ENCODE measurements at regions not wholly inside any gene's neighbourhood (a gene's known extent, or its start where the extent isn't known, plus 50 kb on each side); places are given as distances from the start of the nearest gene placed in this dataset.
"Not testable (repeated sequence)": the region's sequence is repeated elsewhere in the genome, so short reads cannot be mapped to it uniquely, and the experiment has no call there.

DNA sequence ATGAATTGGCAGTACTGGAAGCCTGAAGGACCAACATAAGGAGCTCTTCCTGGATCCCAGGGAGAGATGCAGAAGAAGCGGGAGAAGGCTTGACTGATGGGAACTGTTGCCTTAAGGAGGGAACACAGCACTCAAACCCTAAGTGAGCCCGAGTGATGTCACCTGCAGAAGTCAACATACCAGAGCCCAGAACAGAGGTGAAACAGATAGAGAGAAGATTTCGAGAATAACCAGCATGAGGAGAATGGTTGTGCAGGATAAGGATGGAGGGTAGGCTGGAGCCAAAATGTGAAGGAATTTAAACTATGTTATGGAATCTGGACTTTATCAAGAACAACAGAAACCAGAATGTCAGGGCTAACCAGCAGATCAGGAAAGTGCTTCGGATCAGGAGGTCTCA is 463.1 kb upstream of the DDX18 start:
- TF ChIP-seq, protein P1, sequence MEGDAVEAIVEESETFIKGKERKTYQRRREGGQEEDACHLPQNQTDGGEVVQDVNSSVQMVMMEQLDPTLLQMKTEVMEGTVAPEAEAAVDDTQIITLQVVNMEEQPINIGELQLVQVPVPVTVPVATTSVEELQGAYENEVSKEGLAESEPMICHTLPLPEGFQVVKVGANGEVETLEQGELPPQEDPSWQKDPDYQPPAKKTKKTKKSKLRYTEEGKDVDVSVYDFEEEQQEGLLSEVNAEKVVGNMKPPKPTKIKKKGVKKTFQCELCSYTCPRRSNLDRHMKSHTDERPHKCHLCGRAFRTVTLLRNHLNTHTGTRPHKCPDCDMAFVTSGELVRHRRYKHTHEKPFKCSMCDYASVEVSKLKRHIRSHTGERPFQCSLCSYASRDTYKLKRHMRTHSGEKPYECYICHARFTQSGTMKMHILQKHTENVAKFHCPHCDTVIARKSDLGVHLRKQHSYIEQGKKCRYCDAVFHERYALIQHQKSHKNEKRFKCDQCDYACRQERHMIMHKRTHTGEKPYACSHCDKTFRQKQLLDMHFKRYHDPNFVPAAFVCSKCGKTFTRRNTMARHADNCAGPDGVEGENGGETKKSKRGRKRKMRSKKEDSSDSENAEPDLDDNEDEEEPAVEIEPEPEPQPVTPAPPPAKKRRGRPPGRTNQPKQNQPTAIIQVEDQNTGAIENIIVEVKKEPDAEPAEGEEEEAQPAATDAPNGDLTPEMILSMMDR (IDR thresholded peaks at IDR 0.05), result no peak
- TF ChIP-seq POLR2A (IDR thresholded peaks at IDR 0.05), result no peak
- DNase-seq, result no peak

DNA sequence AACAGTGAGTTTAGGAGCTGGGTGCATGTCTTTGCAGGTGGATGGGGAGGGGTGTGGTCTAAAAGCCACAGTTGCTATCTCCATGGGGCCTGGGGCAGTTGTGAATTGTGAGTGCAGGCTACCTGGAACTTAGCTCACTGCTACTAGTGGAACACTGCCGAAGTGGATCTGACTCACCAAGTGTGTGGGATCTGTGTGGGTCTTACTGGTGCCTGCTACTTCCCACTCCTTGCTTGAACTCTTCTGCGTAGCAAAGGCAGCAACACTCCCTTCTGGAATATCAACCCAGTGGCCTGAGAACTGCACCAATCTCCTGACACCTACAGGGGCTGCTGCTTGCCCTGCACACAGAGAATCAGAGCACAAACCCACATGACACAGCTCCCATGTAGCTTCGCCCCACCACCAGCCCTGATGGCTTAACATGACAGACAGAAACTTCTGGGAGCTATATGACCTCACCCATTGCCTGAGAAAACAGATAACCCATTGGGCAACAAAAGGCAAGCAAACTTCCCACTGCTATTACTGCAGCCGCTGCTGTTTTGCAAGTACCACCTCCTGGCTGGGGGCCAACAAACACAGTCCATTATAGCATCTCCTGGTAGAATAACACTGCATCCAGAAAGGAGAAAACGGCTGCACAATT is 455.1 kb upstream of the DDX18 start:
- H3K4me1 ChIP-seq, result no peaks in the 10 kb centered on the region
- no peak for DNase-seq
- H3K27ac ChIP-seq, result no peak overlapping the region
- no peaks in the 10 kb centered on the region for H3K36me3 ChIP-seq
- H3K9me3 ChIP-seq, result no peaks in the 10 kb centered on the region
- no peak overlapping the region for H3K4me3 ChIP-seq
- no peaks in the 10 kb centered on the region for H3K27me3 ChIP-seq
- TF ChIP-seq, protein P1 (IDR thresholded peaks at IDR 0.05), result no peak
- no peak for TF ChIP-seq POLR2A (IDR thresholded peaks at IDR 0.05)

More for the DNA sequence above, 463.1 kb upstream of the DDX18 start:
- Histone ChIP-seq H3K36me3 (no peaks in the 10 kb centered on the region), H3K9me3 (no peaks in the 10 kb centered on the region), H3K27me3 (no peaks in the 10 kb centered on the region), H3K4me1 (no peaks in the 10 kb centered on the region), H3K27ac (no peak overlapping the region), H3K4me3 (no peak overlapping the region)

DNA sequence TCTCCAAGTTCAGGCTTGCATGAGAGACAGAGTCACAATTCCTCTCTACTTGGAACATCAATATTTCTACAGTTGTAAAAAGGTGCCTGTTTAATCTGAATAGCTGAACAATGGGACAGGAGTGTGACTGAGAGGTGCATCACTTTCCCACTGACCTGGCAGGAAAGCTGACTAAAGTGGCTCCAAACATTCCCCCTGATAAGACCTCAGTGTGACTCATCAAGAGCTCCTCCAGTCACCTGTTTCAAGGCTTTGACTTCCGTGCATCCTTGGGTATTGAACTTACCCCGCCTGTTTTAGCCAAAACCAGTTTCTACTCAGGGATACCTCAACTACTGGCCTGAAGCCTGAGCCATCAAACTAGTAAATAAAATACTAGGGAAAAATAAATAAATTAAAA is 453.9 kb upstream of the DDX18 start:
- H3K27ac ChIP-seq, result no peak overlapping the region
- H3K9me3 ChIP-seq, result no peaks in the 10 kb centered on the region
- no peaks in the 10 kb centered on the region for H3K27me3 ChIP-seq
- H3K36me3 ChIP-seq, result no peaks in the 10 kb centered on the region
- DNase-seq, result no peak
- TF ChIP-seq, protein P1 (IDR thresholded peaks at IDR 0.05), result no peak
- no peak for TF ChIP-seq POLR2A (IDR thresholded peaks at IDR 0.05)
- H3K4me3 ChIP-seq, result no peak overlapping the region
- no peaks in the 10 kb centered on the region for H3K4me1 ChIP-seq

DNA sequence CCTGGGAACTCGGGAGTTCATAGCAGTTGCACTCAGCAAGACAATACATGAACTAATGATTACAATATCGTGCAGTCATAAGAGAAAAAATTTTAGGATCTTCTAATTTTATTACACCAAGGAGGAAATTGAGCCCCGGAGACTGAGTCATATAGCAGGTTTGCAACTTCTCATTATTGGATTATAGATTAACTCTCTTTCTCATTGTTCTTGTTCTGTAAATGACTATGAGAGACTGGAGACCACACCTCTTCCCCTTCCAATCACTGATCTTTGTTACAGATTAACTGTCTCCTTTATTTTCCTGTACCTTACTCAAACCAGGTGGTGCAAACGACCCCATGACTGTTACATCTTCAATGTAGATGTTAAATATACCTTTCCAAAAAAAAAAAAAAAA is 435.8 kb upstream of the DDX18 start:
- Histone ChIP-seq H3K36me3 (no peaks in the 10 kb centered on the region), H3K27me3 (no peaks in the 10 kb centered on the region), H3K4me1 (no peaks in the 10 kb centered on the region), H3K4me3 (no peak overlapping the region), H3K9me3 (no peaks in the 10 kb centered on the region), H3K27ac (no peak overlapping the region)
- no peak for TF ChIP-seq POLR2A (IDR thresholded peaks at IDR 0.05)
- TF ChIP-seq, protein P1 (IDR thresholded peaks at IDR 0.05), result no peak
- DNase-seq, result no peak

DNA sequence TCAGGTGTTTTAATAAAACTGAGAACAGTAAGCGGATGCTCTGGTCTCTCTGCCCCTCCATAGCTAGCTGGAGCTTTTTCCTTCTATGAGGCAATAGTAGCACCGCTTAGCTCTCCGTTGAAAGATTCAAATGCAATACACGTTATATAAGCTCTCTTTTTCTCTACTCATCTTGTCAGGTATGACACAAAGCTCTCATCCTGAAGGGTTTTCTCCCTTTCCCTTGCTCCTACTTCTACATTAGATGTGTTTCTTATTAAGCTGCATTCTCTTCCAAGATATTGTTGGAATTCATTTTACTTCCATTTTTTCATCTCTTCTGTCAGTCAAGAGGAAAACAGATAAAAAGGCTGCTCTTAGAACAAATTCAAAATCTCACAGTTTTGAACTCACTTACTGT is 434.6 kb upstream of the DDX18 start:
- no peak for TF ChIP-seq POLR2A (IDR thresholded peaks at IDR 0.05)
- TF ChIP-seq, protein P1 (IDR thresholded peaks at IDR 0.05), result no peak
- Histone ChIP-seq H3K9me3 (no peaks in the 10 kb centered on the region), H3K4me1 (no peaks in the 10 kb centered on the region), H3K27ac (no peak overlapping the region), H3K4me3 (no peak overlapping the region), H3K27me3 (no peaks in the 10 kb centered on the region), H3K36me3 (no peaks in the 10 kb centered on the region)
- no peak for DNase-seq

DNA sequence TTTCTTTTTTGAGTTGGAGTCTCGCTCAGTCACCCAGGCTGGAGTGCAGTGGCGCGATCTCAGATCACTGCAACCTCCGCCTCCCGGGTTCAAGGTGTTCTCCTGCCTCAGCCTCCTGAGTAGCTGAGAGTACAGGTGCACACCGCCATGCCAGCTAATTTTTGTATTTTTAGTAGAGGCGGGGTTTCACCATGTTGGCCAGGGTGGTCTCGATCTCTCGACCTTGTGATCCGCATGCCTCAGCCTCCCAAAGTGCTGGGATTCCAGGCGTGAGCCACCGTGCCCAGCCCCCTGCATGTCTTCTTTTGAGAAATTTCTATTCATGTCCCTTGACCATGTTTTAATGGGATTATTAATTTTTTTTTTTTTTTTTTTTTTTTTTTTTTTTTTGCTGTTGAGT is 430.5 kb upstream of the DDX18 start:
- H3K36me3 ChIP-seq, H3K27me3 ChIP-seq, H3K4me1 ChIP-seq, H3K27ac ChIP-seq, DNase-seq, H3K9me3 ChIP-seq, H3K4me3 ChIP-seq: not testable (repeated sequence)

Measured in Peyer's patch (tissue), 4 donors.